Activated CD8-positive, alpha-beta T cell treated with anti-CD3 and anti-CD28 coated beads, Interleukin-2, amount 10 ng/mL, durations not matched to agents 7 days and 5 days (primary cell): ENCODE measurements at regions not wholly inside any gene's neighbourhood (a gene's known extent, or its start where the extent isn't known, plus 50 kb on each side); places are given as distances from the start of the nearest gene placed in this dataset.

Experiments used
- ATAC-seq: fragments of 150-1000 bp; cut with Tn5 transposase; one replicate; pipeline ENCODE4 v1.10.0; 2021; ENCODE audit warnings: moderate library complexity
- CTCF ChIA-PET: fragments of 350-600 bp; sonication (Branson Sonifier 250); formaldehyde crosslinking; loops from one replicate; lab custom pipeline; 2021; ENCODE audit warnings: antibody characterized with exemption; lab: Charles Lee
- POLR2A ChIA-PET: fragments of 350-600 bp; sonication (Branson Sonifier 250); formaldehyde crosslinking; loops from one replicate; lab custom pipeline; 2021; ENCODE audit warnings: antibody characterized with exemption; lab: Charles Lee
- DNase-seq: peaks from one replicate; pipeline ENCODE4 v3.0.0-alpha.2; 2020
- H3K27ac Mint-ChIP-seq: one replicate; pipeline ENCODE4 v1.8.0; 2021; ENCODE audit warnings: mild to moderate bottlenecking, mixed read lengths
- H3K27me3 Mint-ChIP-seq: one replicate; pipeline ENCODE4 v1.8.0; 2021; ENCODE audit warnings: low read depth, mixed read lengths
- H3K36me3 Mint-ChIP-seq: one replicate; pipeline ENCODE4 v1.8.0; 2021; ENCODE audit warnings: low read depth, mixed read lengths
- H3K4me1 Mint-ChIP-seq: one replicate; pipeline ENCODE4 v1.8.0; 2021; ENCODE audit warnings: low read depth, mixed read lengths
- H3K4me3 Mint-ChIP-seq: one replicate; pipeline ENCODE4 v1.8.0; 2021; ENCODE audit warnings: mild to moderate bottlenecking, mixed read lengths
- H3K9me3 Mint-ChIP-seq: one replicate; pipeline ENCODE4 v1.8.0; 2022; ENCODE audit warnings: mixed read lengths; ENCODE audit not compliant: insufficient read depth

DNA sequence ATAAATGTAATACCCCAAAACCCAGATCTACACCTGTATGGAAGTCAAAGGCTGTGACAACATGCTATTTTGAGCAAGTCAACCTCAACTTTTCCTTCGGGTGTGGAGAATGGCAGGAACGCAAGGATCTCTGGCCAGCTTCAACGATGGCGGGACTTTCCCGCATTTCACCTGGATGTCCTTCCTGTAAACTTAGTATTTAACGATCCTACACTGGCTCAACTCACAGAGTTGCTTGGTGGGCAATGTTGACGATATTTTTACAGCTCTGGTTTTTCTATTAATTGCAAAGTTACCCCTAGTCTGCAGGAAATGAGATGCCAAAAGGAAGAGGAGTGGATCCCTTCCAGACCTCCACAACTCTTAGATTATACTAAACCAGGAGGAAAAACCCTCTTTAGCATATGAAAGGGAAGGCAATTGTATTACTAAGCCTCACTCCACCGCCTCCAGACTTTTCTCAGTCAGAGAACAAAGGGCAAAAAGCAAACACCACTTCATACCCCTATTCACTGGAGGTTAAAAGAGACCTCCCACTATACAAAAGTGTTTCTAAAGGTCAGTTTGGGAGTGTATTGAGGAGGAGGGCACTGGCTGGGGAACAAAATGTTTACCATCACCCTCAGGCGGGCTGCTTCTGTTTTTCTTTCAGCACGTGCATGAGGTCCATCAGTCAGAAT lies 56.5 kb upstream of the ACVR1 start:
- H3K9me3 Mint-ChIP-seq: peaks cover 4% of the 10 kb centered on the region
- H3K27ac Mint-ChIP-seq: no peak overlapping the region
- no peaks in the 10 kb centered on the region for H3K27me3 Mint-ChIP-seq
- CTCF ChIA-PET: interaction anchor here (0.6 to 1.2 kb wide), 2 partner anchors 11 to 633 kb away, joined by 3 to 4 read pairs; no protein-coding TSS in a partner anchor
- POLR2A ChIA-PET: no interaction called here
- peaks cover 4% of the 10 kb centered on the region for H3K4me1 Mint-ChIP-seq
- ATAC-seq (no peak), DNase-seq (no peak)
- H3K36me3 Mint-ChIP-seq: no peaks in the 10 kb centered on the region
- no peak overlapping the region for H3K4me3 Mint-ChIP-seq

DNA sequence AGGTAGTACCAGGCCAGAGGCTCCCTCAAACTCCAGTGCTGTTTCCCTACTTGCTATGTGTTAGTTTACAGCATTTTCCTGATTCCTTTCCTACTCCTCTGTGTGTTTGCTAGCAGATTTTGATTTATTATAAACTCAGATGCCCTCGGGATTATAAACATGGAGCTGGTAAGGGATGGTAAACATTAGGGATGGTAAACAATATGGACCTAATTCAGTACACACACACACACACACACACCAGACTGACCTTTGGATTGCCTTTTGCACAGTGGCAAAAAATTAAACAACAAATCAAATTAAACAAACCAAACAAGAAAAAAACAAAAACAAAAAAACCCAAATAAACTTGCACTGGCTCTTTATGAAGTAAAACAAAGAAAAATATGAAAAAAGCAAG lies 55.4 kb upstream of the ACVR1 start:
- no peak overlapping the region for H3K4me3 Mint-ChIP-seq
- no peak overlapping the region for H3K27ac Mint-ChIP-seq
- CTCF ChIA-PET: interaction anchor here (0.8 to 1.2 kb wide), 3 partner anchors 10 to 30 kb away, joined by 3 to 5 read pairs (median 4); no protein-coding TSS in a partner anchor
- no peaks in the 10 kb centered on the region for H3K27me3 Mint-ChIP-seq
- POLR2A ChIA-PET: no interaction called here
- H3K9me3 Mint-ChIP-seq: peaks cover 4% of the 10 kb centered on the region
- ATAC-seq: no peak
- peaks cover 4% of the 10 kb centered on the region for H3K4me1 Mint-ChIP-seq
- no peaks in the 10 kb centered on the region for H3K36me3 Mint-ChIP-seq
- no peak for DNase-seq

DNA sequence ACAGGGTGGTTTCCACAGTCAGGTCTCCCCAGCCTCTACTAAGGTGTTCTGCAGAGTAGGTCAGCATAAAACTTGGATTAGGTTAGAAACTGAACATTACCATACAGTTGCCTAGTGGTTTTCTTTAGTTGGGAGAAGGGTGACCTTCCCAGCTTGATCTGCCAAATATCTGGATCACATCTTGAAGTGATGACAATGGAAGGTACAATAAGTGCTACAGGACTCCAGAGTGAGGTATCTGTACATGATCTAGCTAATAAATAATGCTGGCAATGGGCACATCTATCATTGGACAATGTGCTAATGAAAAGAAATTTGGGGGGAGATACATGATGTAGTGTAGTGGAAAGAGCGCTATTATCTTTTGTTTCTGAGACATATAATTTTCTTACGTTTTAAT lies 54.6 kb upstream of the ACVR1 start:
- peaks cover 4% of the 10 kb centered on the region for H3K9me3 Mint-ChIP-seq
- DNase-seq: no peak
- ChIA-PET CTCF (interaction anchor here (0.8 to 1.2 kb wide), 2 partner anchors 26 to 29 kb away, joined by 4 to 5 read pairs; no protein-coding TSS in a partner anchor), POLR2A (no interaction called here)
- H3K4me3 Mint-ChIP-seq: no peak overlapping the region
- H3K4me1 Mint-ChIP-seq: no peaks in the 10 kb centered on the region
- H3K27ac Mint-ChIP-seq: no peak overlapping the region
- no peaks in the 10 kb centered on the region for H3K27me3 Mint-ChIP-seq
- ATAC-seq: no peak
- no peaks in the 10 kb centered on the region for H3K36me3 Mint-ChIP-seq

DNA sequence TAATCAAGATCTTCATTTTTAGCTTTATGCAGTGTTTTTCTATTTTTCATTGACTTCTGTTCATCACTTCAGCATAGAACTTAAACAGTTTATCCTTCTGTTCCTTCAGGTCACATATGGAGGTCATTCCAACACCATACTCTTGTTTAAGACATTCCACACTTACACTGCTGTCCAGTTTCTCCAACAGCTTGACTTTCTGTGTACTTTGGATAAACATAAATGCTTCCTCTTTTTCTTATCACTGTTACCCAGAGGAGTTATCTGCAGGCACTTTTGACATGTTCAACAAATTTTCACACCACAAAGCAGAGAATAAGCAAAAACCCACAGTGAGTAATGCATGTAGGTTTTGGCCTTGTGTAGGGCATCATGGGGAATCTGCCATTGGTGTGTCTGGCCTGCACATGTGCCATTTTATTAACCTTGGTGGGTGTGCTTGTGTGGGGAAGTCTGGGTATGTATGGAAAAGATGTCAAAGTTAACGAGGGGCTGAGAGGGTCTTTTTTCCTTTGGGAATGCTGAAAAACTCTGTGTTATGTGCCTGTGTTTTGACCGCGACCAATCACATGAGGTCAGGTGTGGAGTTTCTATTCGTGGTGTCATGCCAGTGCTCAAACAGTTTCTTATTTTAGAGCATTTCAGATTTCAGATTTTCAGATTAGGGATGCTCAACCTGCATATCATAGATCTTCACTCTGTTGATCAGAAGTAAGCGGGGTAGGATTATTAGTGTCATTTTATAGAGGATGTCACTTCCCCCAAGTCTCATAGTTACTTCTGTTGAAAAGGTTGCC lies 53.9 kb upstream of the ACVR1 start:
- Mint-ChIP-seq H3K4me1 (no peaks in the 10 kb centered on the region), H3K4me3 (no peak overlapping the region), H3K9me3 (peaks cover 4% of the 10 kb centered on the region), H3K27ac (no peak overlapping the region), H3K36me3 (no peaks in the 10 kb centered on the region), H3K27me3 (no peaks in the 10 kb centered on the region)
- DNase-seq (no peak), ATAC-seq (no peak)
- POLR2A ChIA-PET: no interaction called here
- CTCF ChIA-PET: interaction anchor here (1.2 kb wide), 1 partner anchor 29 kb away, joined by 5 read pairs; no protein-coding TSS in a partner anchor

DNA sequence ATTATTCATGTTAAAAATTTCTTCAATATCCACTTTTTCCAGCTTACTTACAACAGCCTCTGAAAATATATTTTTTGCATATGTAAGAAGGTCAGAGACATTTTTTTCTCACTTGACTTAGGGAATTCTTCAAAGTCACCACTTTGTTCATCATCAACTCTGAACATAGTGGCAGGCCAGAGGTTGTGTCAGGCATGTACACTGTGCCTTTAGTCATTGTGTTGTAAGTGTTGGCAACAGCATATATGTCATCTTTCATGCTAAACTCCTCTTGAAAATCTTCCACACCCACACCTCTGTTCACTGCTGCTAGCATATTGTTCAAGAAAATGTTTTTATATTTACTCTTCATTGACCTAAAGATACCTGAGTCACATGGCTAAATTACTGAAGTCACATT lies 52.2 kb upstream of the ACVR1 start:
- Mint-ChIP-seq H3K4me1 (no peaks in the 10 kb centered on the region), H3K4me3 (no peak overlapping the region)
- CTCF ChIA-PET: no interaction called here

DNA sequence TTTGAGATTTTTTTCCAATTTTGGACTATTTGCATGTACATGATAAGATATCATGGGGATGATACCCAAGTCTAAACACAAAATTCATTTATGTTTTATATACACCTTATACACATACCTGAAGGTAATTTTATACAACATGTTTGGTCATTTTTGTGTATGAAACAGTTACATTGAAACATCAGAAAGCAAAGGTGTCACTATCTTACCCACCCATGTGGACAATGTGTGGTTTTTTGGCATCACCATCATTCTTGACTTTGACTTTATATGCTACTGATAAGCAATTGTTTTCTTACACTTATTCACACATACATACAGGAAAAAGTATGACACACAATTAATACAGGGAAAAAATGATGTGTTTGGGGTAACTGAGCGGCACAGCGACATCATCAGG lies 51.0 kb upstream of the ACVR1 start:
- Mint-ChIP-seq H3K36me3 (no peaks in the 10 kb centered on the region), H3K9me3 (peaks cover 4% of the 10 kb centered on the region), H3K27ac (no peak overlapping the region), H3K4me3 (no peak overlapping the region), H3K4me1 (no peaks in the 10 kb centered on the region), H3K27me3 (no peaks in the 10 kb centered on the region)
- DNase-seq: no peak
- ATAC-seq: no peak
- CTCF ChIA-PET: no interaction called here
- POLR2A ChIA-PET: no interaction called here

More for the DNA sequence above, 52.2 kb upstream of the ACVR1 start:
- no peaks in the 10 kb centered on the region for H3K36me3 Mint-ChIP-seq
- H3K9me3 Mint-ChIP-seq: peaks cover 4% of the 10 kb centered on the region
- H3K27ac Mint-ChIP-seq: no peak overlapping the region
- no peaks in the 10 kb centered on the region for H3K27me3 Mint-ChIP-seq
- POLR2A ChIA-PET: no interaction called here
- DNase-seq (no peak), ATAC-seq (no peak)
